ENCODE measurements at regions not wholly inside any gene's neighbourhood (a gene's known extent, or its start where the extent isn't known, plus 50 kb on each side); places are given as distances from the start of the nearest gene placed in this dataset.

DNA sequence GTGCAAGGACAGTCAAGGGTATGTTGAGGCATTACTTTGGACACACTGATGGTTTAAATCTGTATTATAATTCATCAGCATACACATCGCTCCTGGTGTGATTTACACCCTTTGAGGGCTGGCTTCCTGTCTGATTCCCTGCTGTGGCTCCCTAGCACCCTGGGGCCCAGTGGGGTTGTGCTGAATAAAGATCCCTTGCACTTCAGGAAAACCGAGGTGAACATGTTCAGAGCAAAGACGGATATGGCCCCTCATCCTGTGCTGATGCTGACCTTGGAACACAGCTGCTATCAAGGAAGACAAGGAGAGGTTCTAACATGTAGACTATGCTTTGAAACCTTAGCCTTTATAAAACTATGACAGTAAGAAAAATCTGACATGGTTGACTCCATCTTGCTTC is 84.6 kb upstream of the UNC5B start:
- DNase-seq, result no peak

DNA sequence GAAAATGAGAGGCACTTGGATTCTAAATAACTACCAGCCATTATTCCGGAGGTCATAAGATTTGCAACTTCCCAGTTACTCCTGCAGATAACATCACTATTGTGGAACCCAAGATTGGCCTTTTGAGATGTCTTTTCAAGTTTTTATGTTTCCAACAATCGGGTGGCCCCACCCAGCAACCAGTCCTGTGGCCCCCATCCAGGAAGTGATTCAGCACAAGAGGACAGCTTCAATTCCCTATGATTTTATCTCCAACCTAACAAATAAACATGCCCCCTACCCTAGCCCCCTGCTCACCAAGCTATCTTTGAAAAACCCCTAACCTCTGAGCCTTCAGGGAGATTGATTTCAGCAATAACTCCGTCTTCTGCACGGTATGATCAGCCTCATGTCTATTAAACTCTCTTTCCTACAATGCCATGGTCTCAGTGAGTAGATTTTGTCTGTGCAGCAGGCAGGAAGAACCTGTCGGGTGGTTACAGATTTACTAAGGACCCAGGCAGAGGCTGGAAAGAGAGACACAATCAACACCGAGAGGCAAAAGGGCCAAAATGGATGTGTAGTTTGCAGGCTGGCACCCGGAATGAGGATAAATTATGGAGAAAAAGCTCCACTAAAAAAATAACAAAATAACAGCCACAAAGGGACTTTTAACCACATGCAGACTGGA is 83.9 kb upstream of the UNC5B start:
- no peak for DNase-seq

DNA sequence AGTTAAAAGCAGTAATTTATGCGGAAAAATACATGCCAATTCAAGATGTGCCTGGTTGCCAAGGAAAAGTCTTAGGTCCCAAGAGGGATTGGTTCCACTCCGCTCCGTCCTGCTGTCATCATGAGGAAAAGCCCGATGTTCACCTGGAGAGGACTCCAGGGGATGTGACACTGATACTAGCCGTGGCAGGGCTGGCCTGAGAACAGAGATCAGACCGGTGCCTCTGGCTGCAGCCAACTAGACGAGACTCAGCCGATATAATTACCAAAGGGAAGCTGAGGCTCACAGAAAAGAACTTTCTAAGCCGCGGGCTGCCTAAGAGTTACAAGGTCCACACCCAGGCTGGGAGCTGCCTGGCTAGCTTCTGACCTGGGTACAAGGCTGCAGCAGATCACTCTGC is 81.3 kb upstream of the UNC5B start:
- DNase-seq, result no peak

DNA sequence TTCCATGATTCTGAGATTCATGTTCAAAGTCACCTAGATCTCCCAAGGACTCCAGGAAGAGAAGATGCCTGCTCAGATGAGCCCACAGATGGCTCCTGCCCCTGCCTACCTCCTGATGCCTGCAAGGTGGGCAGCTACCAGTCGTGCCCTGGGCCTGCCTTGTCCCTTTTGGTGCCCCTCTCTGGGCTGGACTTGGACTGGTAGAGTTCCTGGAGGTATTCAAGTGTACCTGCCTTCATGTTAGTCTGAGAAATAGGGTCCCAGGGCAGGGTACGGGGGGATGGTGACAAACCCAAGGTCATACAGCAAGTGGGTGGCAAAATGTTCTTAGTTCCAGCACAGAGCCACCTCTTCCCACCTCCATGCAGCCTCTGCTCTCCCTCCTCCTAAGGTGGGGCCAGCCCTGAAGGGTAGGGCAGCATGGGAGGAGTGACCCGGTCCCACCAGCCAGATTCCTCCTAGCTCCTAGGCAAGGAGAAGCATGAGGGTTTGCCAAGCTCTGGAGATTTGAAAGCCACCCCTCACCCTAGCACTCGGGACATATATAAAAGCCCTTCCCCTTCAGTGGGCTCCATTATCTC is 80.8 kb upstream of the UNC5B start:
- DNase-seq, result no peak

DNA sequence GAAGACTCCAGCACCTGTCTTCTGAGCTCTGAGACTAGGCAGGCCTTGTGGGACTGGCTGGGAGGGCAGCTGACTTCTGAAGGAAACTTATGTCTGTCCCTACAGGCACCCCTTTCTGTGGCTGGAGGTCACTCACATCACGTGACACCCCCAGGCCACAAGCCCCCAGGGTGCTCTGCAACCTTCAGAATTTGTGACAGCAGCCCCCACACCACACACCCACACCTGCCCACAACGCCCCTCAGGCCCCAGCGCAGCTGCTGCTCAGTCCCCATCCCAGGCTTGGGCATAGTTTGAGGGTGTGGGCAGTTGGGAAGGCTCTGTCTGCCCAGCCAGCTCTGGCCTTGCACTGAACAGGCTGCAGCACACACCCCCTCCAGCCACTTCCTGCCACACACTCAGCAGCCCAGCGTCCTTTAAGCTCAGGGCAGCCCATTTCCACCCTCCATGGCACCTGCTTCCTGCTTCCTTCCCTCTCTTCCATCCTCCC is 80.0 kb upstream of the UNC5B start:
- no peak for DNase-seq

DNA sequence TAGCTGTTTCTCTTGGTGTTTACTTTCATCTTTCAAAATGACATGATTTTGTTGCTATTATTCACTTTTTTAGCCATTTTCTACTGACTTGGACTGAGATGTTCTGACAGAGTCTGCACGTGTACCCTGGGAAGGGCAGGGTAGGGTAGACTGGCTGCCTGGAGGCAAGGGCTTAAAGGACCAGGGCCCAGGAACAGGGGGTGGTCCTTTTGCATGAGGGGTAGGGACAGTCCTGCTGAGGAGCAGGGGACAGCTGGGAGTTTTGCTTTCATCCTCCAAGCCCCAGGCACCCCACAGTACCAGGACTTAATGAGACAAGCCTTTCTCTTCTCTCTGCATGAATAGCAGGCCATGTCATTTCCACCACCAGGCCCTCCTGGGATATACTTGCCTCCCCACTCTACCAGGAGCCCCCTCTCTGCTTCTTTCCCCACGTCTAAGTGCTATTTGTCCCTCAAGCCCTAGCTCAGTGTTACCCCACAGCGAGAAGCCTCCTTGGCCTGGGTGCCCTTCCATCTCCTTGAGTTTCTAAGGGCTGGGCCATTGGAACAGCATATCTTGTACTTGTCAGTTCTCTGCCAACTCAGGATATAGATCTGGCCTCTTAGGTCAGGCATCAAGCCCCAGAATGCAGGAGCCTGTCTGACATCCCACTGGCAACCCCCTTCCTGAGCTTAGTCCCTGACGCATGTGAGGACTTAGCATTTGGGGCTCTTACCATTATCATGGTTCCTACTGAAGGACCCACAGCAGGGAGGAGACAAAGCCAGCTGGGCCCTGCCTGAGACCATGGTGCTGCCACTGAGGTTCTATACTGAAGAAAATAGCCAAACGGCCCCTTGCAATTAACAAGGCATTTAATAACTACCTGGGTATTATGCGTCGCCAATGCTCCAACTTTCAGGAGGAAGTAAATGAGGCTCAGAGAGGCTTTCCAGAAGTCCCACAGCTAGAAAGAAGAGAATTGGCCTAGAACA is 78.4 kb upstream of the UNC5B start:
- no peak for DNase-seq

DNA sequence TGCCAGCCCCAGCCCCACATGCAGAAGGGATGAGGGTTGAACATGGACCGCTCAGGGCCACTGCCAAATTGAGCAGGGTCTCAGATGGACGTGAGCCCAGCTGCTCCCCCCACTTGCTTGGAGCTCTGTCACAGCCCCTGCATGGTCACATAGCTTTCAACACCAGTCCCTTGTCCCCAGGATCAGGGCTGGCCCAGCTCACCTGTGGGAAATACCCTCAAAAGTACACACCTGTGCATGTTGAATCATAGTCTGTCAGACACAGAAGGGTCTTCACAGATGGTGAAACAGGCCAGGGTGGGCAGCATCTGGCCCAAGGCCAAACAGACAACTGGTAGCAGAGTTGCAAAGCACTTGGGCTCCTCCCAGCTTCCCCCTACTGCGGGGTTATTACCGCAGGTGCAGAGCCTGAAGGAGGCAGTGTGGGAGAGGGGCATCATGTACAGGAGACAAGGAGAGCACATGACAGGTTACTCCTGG is 77.6 kb upstream of the UNC5B start:
- no peak for DNase-seq

DNA sequence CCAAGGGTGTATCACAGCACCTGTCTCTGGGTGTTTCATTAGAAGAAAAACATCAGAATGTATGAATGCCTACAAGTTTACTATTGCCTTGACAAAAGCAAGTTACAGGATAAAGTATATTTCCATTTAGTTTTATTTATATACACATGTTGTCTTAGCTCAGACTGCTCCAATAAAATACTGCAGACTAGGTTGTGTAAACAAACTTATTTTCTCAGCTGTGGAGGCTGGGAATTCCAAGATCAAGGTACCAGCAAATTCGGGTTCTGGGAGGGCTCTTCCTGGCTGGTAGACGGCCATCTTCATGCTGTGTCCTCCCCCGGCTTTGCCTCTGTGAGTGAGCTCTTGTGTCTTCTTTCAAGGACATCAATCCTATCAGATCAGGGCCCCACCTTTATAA is 77.1 kb upstream of the UNC5B start:
- DNase-seq, result no peak

DNA sequence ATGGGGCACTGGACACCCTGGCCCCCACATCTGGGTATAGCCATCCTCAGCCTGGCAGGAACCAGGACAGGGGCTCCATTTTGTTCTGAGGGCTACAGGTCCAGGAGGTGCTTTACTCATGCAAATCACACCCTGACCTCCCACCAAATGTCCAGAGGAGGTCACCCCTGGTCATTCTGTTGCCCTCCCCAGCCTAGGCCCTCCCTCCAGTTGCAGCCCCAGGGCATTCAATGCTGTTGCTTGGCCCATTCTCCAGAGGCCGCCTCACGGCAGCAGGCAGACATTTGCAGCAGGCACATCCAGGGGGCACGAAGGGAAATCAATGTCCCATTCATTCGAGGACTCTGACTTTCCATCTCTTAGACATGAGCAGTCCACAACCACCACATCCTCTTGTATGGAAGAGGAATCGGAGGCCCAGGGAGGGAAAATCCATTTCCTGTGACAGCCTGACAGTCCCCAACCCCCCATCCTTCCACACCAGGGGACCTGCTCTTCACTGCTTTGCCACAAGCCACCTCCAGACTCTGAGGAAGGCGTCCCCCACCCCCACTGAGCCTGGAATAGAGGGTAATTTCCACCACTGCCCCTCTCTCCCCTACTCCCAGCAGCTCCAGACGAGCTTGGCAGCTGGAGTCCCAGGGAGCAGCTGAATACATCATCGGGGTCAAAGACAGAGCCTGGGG is 76.2 kb upstream of the UNC5B start:
- no peak for DNase-seq

DNA sequence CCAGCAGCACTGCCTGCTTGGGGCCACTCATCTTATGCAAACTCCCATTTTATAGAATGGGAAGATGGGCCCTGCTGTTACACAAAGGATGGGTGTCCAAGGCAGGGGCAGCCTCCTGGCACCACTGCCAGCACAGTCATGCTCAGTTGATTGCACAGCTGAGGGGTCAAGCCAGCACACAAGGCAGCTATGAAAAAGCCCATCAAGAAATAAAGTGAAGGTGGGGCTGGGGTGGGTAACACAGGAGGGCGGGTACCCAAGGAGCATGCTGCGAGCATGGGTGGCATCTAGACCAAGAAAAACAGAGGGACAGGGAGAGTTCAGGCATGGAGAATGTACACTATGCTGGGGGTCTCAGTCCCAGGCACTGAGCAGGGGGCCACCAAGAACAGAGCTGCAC is 74.7 kb upstream of the UNC5B start:
- no peak for DNase-seq

DNA sequence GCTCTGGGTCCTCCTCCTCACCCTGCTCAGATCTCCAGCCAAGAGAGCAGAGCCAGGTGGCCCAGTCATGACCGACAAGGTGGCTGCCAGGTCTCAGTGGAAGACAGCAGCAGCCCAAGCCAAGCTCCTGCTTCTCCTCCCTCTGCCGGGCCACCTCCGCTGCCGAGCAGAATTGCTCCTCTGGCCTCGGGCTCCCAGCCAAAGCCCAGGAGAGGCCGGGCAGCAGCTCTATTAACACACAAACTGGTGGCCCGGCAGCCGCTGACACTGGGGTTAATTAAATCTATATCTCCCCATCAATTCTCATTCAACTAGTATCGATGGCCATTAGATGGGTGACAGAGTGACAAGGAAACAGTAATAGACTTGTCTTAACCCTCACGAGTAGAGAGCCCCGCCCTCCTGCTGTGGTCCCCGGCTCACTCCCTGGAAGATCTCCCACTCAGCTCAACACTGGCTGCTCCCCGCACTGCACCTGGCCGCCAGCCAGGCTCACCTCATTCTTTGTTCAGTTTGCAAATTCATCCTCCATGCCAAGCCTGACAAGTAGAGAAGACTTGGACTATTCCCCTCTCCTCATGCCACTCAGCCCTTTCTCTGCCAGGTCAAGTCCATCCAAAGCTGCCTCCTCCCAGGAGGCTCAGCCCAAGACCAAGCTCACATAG is 74.1 kb upstream of the UNC5B start:
- DNase-seq, result no peak

DNA sequence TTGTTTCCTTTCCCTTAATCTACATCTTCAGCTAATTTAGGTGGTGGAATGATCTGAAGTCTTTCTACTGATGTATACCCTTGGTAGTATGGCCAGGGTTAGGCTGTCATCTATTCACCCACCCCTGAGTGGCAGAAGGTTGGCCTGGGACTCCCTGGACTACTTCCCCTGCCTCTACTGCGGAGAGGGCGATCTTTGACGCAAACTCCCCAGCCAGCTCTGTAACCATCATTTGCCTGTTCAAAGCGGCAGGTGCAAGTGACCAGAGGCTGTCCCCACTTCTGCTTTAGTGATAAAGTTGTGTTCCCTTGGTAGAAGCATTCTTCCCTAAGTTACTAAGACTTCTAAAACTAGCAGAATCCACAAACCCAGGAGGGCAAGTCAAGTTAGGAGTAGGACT is 70.8 kb upstream of the UNC5B start:
- no peak for DNase-seq

DNA sequence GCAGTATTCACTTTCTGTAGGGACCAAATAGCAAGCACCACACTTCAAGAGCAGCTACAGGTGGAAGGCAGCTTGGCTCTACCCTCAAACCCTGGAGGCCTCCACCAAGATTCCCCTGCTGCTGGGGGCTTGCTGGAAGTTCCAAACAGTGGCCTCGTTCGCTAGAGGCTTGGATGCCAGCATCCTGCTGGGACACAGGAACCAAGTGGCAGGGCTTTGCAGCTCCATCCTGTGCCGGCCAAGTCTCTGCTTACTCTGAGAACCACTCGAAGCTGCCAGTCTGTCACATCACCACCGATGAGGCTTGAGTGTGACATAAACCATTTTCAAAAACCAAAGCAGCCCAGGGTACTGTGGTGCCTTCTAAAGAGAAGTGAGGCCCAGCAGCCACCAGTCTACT is 69.2 kb upstream of the UNC5B start:
- no peak for DNase-seq

DNA sequence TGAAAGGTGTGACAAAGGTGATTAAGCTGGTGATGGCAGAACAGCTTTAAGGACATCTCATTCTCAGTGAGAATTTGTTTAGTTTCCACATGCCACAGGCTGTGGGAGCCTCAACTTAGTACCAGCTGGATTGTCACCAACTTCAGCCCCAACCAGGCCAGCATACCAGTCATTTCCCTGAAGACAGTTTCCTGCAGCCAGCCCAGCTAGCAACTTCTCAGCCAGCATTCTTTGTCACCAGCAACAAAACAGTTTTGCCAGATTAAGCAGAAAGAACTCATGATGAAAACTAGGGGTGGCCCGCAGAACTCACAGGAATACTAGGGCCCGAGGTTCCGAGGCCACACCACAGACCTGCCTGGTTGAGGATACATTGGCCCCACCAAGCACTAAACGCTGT is 68.8 kb upstream of the UNC5B start:
- DNase-seq, result no peak

DNA sequence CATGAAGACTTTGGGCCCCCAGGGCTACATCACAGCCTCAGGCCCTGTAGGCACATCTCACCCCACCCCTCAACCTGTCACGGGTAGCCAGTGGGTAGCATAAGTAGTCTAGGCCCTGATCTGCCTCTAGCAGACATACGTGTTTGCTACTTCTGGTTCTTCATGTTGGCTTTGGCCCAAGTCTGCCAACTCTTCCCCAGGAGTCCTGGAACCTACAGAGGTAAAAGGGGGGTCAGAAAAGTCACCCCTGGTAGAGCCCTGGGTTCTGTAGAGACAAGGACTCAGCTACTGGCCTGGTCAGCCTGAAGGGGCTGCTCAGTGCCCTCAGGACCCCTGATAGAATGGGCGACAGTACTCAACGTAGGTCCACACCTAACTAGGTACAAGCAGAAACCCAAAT is 67.5 kb upstream of the UNC5B start:
- no peak for DNase-seq

DNA sequence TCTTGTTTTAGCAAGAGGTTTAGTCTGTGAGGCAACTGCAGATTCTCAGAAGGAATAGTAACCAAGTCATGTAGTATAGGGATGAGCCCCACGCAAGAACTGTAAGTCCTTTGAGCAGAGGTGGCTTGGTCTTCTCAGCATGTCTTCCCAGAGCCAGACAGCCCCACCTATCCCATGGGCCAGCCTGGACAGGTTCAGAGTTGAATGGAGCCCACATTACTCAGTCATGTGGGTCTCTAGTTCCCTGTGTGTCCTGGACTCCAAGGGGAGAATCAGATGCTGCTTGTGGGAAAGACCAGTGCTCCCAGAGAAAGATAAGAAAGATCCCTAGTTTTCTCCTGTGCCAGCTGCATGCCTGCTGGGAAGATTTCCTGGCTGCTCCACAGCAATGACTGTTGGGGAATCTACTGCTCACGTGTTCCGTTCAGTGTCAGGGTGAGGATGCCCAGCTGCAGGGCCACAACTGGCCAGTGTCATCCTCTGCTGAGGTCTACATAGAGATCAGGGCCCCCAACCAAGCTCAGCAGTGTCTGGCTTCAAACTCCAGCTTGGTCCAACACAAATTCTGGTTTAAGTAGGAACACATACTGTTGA is 66.9 kb upstream of the UNC5B start:
- DNase-seq, result no peak

DNA sequence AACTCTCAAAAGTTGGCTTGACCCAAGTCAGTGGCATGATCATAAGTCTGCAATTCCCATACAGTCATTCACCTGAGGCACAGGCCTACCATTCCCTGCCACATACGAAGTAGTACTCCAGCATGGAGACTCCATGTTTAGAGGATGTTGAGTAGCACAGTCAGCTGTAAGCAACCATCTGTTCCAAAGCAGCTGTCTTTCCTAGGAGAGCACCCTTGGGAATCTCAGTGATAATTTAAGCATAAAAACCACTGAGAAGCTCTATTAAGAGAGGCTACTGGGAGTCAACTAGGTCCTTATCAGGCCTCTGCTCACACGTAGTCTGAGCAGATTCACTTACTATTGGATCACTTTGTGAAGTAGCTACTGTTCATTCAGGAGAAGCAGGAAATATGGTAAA is 61.6 kb upstream of the UNC5B start:
- no peak for DNase-seq

DNA sequence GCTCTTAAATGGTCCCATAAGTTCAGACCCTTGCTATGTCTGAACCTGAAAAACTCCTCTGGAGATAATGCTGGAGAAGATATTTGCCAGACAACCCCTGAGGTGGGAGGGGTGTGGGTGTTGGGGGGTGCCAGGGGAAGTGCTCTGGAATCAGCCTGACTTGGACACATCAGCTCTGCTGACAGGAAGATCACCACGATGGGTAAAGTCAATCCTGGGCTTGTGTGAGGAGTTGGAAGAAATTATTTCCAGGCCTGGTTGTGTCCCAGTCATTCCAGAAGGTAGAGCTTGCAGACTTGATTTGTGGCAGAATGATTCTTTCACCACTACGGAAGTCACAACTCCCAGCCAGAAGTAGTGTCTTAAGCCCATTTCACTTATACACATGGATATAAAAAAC is 60.3 kb upstream of the UNC5B start:
- no peak for DNase-seq

DNA sequence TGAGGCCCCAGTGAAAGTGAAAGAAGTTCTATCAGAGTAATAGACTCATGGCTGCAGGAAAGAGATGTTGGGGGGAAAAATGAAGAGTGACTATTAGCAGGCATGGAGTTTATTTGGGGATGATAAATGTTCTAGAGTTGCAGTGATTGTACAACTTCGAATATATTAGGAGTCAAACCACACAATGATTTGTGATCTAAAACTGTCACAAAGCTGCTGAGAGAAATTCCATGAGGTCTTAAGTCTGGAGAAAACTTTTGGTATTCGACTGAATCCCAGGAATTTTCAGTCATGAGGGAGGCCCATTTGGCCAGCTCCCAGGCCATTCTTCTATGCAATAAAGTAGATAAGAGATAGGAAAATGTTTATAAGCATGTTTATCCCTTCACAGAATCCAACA is 55.9 kb upstream of the UNC5B start:
- no peak for DNase-seq

DNA sequence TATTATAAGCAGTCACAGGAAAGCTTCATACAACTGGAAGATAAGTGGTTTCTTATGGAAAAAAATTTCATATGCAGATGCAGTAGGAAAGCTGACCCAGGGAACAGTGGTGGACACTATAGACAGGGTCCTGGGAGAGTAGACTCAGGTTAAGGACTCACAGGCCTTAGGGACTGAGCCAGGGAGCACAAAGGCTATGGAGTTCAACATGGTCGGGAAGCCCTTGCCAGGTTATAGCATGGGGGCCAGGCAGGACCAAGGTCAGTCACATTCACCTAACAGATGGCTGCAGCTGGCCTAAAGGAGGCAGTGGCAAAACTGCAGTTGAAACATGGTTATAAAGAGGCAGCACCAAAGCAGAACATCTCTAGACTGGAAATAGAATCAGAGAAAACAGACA is 54.9 kb upstream of the UNC5B start:
- no peak for DNase-seq

DNA sequence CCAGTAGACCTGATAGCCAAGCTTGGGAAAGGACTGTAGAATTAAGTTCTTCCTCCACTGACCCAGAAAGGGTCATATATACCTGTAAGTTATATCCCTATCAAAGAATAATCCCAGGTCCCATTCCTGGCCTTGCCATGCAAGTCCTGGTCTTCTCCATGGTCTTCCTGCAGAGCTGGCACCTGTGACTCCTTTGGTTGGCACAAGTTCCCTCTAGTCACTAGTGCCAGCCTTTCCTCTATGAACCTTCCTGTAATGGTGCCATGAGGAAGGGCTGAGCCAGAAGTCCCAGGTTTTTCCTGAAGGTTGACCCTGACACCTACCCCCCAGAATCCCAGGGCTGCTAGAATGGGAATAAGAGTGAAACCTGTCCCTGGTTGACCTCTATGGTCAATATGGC is 54.1 kb upstream of the UNC5B start:
- no peak for DNase-seq

DNA sequence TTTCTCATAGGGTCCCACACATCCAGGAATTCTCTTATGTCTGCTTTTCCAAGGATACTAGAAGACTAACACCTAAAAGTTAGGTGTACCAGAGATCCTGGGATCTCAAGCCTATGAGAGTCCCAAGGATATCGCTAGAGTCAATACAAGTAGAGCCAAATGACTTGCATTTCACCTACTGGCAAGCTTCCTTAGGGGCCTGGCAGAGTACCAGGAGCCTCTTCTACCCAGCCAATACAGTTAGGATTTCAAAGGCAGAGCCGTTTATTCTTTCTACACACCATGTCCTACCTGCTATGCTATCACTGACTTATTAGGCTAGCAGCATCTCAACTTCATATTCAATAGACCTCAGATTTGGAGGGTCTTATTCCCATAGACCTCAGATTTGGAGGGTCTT is 53.5 kb upstream of the UNC5B start:
- no peak for DNase-seq

Data from SHP77 treated with DMSO at 0.1 percent for 48 hours (cell line).